ENCODE measurements at regions not wholly inside any gene's neighbourhood (a gene's known extent, or its start where the extent isn't known, plus 50 kb on each side); places are given as distances from the start of the nearest gene placed in this dataset.
A peak's percentile ranks its signal among the peaks of the same experiment; 100 is the strongest.
"Not testable (repeated sequence)": the region's sequence is repeated elsewhere in the genome, so short reads cannot be mapped to it uniquely, and the experiment has no call there.

DNA sequence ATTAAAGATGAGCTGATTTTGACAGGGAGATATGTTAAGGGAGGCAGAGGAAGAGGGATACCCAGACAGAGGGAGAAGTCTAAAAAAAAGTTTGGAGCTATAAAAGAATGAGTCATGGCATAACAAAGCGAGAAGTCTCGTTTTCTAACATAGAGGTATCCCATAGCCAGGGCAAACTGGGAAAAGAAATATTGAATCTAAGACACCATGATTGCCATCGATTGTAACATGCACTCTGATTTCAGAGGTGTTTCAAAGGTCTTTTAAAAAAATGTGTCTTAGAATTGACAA, 110.7 kb downstream of the MDH1 start:
- Histone ChIP-seq H3K36me3 (no peaks in the 10 kb centered on the region), H3K27me3 (no peaks in the 10 kb centered on the region), H3K4me1 (peaks cover 0 to 14% (median 5%) of the 10 kb centered on the region in 12 donors), H3K4me3 (no peak overlapping the region), H3K27ac (peak overlapping the region in 11 of 12 donors; percentile 16 to 62 (median 44)), H3K9me3 (no peaks in the 10 kb centered on the region)
- intact Hi-C loops (cut with DNase I), result loop anchor here in 7 of 10 donors (1.0 to 10.0 kb wide), 9 partner anchors 141 to 315 kb away; partner anchors contain the start of genes UGP2 (in 2 of the 7) and VPS54 (in 1 of the 7)
- peak in 1 of 4 donors; percentile 16 for ATAC-seq
- no peak for DNase-seq
- WGBS, 4 donors, result 87 to 94% (median 89%) methylated on average over 3 of the region's 3 CpGs
- TF ChIP-seq, protein P1, sequence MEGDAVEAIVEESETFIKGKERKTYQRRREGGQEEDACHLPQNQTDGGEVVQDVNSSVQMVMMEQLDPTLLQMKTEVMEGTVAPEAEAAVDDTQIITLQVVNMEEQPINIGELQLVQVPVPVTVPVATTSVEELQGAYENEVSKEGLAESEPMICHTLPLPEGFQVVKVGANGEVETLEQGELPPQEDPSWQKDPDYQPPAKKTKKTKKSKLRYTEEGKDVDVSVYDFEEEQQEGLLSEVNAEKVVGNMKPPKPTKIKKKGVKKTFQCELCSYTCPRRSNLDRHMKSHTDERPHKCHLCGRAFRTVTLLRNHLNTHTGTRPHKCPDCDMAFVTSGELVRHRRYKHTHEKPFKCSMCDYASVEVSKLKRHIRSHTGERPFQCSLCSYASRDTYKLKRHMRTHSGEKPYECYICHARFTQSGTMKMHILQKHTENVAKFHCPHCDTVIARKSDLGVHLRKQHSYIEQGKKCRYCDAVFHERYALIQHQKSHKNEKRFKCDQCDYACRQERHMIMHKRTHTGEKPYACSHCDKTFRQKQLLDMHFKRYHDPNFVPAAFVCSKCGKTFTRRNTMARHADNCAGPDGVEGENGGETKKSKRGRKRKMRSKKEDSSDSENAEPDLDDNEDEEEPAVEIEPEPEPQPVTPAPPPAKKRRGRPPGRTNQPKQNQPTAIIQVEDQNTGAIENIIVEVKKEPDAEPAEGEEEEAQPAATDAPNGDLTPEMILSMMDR (IDR thresholded peaks at IDR 0.05), result no peak
- no peak for TF ChIP-seq POLR2A (IDR thresholded peaks at IDR 0.05)

DNA sequence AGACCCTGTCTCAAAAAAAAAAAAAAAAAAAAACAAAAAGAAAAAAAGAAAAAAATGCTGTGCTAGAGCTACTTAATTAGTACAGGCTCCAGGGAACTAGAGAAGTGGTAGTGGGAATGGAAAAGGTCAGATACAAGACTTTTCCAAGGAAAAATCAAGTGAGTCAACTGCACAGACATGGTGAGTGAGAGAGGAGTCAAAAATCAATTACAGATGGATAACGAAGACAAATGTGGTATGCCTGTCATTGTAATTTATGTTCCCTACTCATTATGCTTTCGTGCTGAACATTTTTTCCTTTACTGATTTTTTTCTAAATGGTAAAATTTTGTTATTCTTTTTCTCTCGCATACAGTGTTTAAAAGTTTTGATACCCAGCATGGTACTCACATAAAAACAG, 111.5 kb downstream of the MDH1 start:
- ATAC-seq, result no peak
- TF ChIP-seq POLR2A (IDR thresholded peaks at IDR 0.05), result no peak
- no peak overlapping the region for H3K4me3 ChIP-seq
- no peak overlapping the region for H3K27ac ChIP-seq
- intact Hi-C loops (cut with DNase I), result no loop called here
- DNase-seq, result no peak
- H3K36me3 ChIP-seq, result no peaks in the 10 kb centered on the region
- no peaks in the 10 kb centered on the region for H3K27me3 ChIP-seq
- H3K4me1 ChIP-seq, result peaks cover 0 to 14% (median 5%) of the 10 kb centered on the region in 12 donors
- WGBS, 4 donors, result 91 to 97% (median 94%) methylated on average over 3 of the region's 3 CpGs
- no peaks in the 10 kb centered on the region for H3K9me3 ChIP-seq

DNA sequence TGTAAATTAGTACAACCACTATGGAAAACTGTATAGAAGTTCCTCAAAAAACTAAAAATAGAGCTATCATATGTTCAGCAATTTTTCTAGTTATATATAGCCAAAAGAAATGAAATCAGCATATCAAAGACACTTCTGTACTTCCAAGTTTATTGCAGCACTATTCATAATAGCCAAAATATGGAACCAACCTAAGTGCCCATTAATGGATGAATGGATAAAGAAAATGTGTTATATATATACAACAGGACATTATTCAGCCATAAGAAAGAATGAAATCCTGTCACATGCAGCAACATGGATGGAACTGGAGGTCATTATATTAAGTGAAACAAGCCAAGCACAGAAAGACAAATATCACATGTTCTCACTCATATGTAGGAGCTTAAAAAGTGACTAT, 112.6 kb downstream of the MDH1 start:
- no peak for TF ChIP-seq POLR2A (IDR thresholded peaks at IDR 0.05)
- TF ChIP-seq, protein P1 (IDR thresholded peaks at IDR 0.05), result no peak

DNA sequence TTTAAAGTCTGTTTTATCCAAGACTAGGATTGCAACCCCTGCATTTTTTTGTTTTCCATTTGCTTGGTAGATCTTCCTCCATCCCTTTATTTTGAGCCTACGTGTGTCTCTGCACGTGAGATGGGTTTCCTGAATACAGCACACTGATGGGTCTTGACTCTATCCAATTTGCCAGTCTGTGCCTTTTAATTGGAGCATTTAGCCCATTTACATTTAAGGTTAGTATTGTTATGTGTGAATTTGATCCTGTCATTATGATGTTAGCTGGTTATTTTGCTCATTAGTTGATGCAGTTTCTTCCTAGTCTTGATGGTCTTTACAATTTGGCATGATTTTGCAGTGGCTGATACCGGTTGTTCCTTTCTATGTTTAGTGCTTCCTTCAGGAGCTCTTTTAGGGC, 117.3 kb downstream of the MDH1 start:
- 86 to 94% (median 93%) methylated on average over 3 of the region's 3 CpGs for whole genome bisulfite sequencing, 4 donors
- intact Hi-C loops (cut with DNase I); H3K27me3 ChIP-seq; H3K4me3 ChIP-seq; H3K4me1 ChIP-seq; ATAC-seq; DNase-seq; H3K9me3 ChIP-seq; H3K27ac ChIP-seq; H3K36me3 ChIP-seq: not testable (repeated sequence)

More for the DNA sequence above, 112.6 kb downstream of the MDH1 start:
- Histone ChIP-seq H3K27me3 (no peaks in the 10 kb centered on the region), H3K4me1 (peaks cover 0 to 14% (median 5%) of the 10 kb centered on the region in 12 donors), H3K36me3 (no peaks in the 10 kb centered on the region), H3K9me3 (no peaks in the 10 kb centered on the region), H3K27ac (no peak overlapping the region), H3K4me3 (no peak overlapping the region)
- intact Hi-C loops (cut with DNase I), result no loop called here
- DNase-seq (no peak), ATAC-seq (no peak)

DNA sequence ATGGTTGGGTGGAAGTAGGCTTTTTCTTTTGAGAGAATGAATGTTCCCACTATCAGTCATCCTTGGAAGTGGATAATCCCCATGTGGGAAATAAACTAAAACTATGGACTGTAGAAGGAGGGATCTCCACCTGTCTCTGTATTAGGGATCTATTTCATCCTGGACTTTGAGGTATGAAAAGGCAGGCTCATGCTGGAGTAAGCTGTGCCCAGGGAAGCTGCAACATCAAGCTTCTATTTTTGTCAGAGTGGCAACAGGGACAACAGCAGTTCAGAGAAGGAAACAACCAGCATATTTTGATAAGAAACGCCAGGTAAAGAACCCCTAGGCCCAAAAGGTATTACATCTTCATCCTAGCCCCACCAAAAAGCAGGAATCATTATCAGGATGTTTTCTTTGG, 122.0 kb downstream of the MDH1 start:
- H3K4me1 ChIP-seq, result peaks cover 0 to 14% (median 0%) of the 10 kb centered on the region in 12 donors
- ATAC-seq, result peak in 2 of 4 donors; percentile 30 to 54
- H3K9me3 ChIP-seq, result no peaks in the 10 kb centered on the region
- no peak overlapping the region for H3K4me3 ChIP-seq
- no peak overlapping the region for H3K27ac ChIP-seq
- no peaks in the 10 kb centered on the region for H3K27me3 ChIP-seq
- no peaks in the 10 kb centered on the region for H3K36me3 ChIP-seq
- DNase-seq, result no peak
- intact Hi-C loops (cut with DNase I), result no loop called here
- no peak for TF ChIP-seq POLR2A (IDR thresholded peaks at IDR 0.05)
- TF ChIP-seq, protein P1 (IDR thresholded peaks at IDR 0.05), result no peak
- WGBS, 4 donors, result 28 to 71% (median 44%) methylated on average over 1 of the region's 1 CpG
